GM21723 (cell line): ENCODE measurements at regions not wholly inside any gene's neighbourhood (a gene's known extent, or its start where the extent isn't known, plus 50 kb on each side); places are given as distances from the start of the nearest gene placed in this dataset.
"Not testable (repeated sequence)": the region's sequence is repeated elsewhere in the genome, so short reads cannot be mapped to it uniquely, and the experiment has no call there.

Experiments
- ATAC-seq: cut with Tn5 transposase; IDR thresholded peaks from one replicate; pipeline ENCODE4 v1.9.1; 2021; ENCODE audit warnings: mild to moderate bottlenecking, moderate library complexity; ENCODE audit not compliant: unreplicated experiment

DNA sequence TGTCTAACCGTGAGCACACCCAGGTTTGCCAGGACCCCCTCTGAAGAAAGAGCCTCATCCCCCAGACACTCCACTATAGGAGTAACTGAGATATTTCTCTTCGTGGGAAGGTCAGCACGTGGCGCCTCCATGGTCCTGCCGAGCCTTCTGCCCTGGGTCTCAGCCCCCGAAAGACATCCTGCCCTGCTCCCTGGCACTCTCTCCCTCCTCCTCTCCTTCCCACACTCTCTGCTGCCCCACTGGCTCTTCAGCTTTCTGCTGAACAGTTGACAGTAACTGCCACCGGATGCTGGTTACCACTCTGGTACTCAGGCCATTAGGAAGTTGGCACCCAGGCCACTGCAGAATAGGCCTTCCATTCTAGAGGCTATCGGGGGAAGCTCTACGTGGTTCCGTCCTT, 185.2 kb downstream of the UACA start:
- no peak for ATAC-seq

DNA sequence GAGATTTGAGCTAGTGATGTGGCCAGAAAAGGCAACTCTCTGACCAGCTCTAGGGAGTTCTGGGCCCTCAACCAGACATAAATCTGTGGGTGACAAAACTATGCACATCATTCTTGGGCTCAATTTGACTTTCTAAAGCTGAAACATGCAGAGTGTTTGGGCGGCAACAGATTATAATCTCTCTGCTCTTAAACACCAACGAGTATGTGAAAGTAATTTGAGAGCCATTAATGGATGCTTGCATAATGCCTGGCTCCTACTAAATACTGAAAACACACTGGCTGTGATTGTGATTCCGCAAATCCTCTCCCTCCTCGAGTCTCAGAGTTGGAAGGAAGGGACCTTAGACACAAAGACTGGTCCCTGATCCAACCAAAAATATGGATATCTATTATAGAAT, 186.7 kb downstream of the UACA start:
- ATAC-seq, result no peak

DNA sequence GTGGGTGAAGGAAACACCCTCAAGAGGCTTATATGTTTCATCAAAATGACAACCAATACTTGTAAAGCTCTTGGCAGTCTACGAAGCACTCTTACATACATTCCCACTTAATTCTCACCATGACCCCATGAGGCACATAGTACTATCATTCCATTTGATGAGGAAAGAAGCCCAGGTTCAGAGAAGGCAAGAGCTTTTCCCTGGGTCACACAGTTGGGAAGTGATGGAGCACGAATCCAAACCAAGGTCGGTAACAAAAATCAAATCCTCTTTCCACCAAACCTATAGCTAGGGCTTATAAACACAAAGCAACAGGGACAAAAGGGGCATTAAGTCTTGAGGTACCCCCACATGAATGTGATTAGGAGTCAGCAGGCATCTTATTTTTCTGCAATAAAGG, 187.1 kb downstream of the UACA start:
- ATAC-seq, result no peak

DNA sequence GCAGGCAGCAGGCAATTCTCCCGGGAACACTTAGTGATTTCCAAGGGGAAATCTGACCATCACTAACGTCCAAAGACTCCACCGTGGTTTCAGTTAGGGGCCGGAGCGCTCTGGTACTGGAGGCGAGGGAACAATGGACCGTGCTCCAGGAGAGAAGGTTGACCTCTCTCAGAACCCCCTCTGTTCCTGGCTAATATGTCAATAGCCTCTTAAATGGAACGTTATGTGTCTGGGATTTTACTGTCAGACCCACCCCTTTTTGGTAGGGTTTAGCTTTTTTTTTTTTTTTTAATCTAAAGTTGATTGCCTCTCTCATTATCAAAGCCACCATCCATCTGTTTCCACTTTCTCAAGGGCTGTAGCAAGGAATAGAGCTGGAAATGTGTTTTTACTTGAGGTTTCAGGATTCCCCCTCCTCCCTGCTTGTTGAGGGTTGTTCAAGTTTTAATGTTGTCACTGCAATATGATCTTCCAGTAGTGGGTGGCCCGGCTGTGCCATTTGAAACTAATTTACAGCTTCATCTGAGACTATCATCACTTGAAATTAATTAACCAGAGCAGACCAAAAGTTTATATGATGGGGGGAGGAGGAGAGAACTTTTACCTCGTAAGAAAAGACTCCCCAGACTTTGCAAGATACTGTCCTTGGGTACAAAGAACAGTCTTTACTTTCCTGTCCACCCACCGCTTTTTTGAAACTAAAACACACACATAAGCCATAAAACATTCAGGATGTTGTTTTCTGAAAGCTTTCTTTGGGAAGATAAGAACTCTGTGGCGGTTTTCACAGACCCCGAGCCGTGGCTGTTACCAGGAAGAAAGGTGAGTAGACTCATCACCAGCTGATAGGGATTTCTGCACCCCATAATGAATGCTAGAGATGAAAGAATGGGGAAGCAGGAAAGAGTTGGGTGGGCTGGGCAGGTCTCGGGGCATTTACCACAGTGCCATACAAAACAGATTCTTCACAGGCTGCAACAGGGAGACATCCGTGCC, 187.8 kb downstream of the UACA start:
- ATAC-seq, result no peak

DNA sequence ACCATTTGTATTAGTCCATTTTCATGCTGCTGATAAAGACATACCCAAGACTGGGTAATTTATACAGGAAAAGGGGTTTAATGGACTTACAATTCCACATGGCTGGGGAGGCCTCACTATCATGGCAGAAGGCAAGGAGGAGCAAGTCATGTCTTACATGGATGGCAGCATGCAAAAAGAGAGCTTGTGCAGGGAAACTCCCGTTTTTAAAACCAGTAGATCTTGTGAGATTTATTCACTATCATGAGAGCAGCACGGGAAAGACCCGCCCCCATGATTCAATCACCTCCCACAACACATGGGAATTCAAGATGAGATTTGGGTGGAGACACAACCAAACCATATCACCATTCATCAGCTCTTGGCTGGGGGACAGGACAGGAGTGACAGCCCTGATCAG, 189.0 kb downstream of the UACA start:
- not testable (repeated sequence) for ATAC-seq

DNA sequence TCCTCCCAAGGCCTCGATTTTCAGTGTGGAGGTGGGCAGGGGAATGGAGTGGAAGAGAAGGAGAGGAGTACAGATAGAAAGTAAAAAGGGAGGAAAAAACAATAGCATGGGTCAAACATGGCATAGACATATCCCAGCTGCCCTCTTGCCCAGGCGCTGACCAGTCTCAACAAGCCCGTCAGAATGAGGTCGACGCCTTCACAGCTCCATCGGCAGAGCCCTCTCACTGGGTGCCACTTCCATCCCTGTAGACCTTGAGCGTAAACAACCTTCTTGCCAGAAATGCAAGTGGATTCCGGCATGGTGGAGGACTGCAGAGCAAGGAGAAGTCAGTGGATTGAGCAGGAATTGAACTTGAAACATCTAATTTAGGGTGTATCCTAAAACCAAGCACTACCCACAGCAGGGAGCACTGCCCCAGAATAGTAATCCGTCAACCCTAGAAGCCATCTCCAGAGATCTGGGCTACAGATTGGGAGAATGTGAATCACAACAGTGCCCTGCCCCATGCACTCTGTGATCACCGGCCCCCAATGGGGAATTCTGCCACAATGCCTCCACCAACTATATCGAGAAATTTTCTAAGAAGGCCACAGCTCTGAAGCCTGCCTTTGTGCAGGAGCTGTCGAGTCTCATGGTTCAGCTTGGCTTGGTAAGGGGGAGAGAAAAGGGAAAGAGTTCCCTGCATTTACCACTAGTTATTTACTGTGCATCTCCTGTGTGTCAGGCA, 190.1 kb downstream of the UACA start:
- ATAC-seq, result no peak

DNA sequence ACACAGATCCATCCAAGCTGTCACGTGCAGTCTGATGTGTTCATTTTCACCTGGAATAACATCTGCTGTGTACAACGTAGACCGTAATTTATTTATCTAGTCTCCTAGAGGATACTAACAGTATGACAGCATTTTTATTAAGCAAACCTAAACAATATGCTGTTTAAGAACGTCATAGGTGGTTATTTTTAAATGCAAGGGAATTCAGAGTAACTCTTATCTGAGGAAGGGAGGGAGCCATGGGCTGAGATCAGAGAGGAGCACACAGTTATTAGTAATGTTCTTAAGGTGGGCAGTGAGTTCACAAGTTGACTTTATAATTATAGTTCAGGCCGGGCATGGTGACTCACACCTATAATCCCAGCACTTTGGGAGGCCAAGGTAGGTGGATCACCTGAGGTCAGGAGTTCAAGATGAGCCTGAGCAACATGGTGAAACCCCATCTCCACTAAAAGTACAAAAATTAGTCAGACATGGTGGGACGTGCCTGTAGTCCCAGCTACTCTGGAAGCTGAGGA, 193.6 kb downstream of the UACA start:
- ATAC-seq, result no peak

DNA sequence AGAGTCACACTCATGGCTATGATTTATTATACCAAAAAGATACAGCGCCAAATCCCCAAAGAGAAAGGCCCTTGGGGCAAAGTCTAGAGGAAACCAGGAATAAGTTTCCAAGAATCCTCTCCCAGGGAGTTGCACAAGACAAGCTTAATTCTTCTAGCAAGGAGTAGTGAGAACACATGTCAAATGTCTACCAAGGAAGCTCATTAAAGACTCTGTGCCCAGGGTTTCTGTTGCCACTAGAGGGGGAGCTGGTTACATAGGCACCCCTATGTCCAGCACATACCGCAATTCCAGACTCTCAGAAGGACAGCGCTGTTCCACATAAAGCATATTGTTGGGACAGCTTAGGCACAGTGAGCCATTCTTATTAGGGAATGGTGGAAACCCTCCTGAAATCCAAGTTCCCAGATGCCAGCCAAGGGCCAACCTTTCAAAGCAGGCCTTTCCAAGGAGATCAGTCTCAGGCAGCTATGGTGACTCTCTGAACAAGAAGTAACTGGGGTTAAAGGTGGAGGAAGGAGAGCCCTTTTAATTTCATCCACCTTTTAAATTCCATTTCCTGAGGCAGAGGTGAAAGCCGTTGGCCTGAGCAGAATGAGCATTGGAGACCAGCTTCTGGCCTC, 194.2 kb downstream of the UACA start:
- no peak for ATAC-seq

DNA sequence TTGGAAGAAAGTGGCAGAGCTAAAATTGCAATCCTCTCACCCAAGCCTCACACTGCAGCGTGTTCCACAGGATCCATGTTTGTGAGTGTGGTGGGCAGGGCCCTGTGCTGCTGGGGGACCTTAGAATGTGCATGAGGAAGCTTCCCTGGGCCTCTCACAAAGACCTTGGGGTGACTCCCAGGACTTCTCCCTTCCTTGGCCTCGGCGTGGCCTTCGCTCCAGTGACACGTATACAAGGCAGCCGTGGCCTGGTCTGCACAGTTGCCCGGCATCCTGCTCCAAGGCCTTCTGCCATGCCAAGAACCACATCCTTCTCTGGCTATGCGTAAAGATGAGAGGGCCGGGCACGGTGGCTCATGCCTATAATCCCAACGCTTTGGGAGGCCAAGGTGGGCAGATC, 196.4 kb downstream of the UACA start:
- ATAC-seq, result no peak

DNA sequence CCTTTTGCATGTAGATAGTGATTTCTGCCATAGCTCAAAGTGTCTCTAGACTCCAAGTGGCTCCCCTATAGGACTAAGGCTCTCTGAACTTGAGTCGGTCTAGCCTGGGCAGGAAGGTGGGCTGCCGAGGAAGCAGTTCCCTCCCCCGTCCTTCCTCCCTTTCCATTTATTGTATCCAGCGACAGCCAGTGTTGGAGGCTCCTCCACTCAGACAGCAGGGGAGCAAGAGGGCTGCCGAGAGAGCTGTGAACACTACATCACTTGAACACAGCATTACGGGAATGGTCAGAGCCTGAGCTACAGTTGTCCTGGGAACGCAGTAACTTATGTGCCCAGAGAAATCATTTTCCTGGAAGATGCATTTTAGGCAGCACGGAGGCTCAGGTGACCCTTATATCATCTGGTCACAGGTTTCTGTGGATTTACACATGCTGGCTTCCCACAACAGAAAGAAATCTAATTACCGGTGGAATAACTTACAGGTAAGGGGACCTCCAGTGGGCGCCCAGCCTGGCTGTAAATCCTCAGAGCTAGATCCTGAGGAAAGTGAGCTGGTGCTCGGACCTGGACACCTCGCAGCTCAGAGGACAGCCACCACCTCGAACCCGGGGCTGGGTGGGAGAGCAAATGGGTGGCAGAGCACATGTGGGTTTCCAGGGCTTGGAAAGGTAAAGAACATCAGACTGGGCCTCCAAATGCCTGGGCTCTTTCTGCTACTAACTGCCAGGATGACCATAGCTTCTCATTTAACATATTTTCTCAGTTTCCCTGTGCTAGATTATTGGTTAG, 197.1 kb downstream of the UACA start:
- ATAC-seq, result no peak

DNA sequence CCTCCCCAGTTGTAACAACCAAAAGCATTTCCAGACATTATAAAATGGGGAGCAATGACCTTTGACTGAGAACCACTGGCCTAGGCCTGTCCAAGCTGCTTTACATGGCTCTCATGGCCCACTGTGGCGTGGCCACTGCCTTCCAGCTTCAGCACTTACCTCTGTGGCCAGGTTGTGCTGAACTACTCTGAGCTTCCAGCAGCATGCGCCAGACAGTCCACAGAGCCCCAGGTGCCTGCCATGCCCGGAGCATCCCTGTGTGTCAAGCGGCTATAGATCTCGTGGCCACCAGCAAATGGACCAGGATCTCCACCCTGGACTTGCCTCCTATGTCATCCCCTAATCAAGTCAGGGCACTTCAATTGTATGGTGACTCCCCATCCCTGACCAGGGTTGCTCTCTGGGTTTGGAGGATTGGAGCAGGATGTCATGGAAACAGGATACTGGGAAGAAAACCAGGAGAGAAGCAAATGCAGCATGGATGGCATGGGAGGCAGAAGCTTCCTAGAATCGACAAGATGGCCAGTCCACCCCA, 199.7 kb downstream of the UACA start:
- ATAC-seq, result no peak

DNA sequence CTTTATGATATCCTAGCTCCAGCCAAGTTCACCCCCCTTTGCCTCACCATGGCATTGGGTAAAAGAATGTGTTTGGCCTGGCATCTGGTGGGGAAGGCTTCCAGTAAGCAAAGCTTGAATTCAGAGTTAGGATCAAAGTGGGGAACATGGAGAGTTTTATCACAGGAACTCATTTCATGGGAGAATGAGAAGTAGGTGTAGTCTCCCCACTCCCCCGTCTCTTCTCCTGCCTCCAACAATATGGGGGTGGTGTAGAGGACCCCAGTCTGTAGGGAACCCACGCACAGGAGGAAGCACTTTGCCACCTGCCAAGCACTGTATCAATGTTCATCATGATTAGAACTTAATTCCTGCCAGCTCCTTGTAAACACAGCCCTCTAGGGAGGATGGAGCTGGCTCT, 200.5 kb downstream of the UACA start:
- ATAC-seq, result no peak

DNA sequence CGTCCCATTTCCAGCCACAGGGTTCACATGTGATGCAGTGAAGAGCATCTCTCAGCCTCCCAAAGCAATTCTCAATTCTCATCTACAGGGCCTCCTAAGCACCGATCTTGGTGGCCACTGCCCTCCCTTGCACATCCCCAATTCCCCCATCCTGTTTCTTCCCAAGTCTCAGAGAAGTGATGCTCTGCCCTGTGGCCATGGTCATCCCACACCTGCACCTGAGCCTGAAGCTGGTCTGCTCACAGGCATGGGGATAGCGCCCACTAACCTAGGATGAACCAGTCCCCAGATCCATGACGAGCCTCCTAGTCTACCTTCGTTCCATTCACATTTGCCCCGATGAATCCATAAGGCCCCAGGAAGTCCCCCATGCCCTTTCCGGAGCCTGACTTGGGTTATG, 201.5 kb downstream of the UACA start:
- no peak for ATAC-seq

DNA sequence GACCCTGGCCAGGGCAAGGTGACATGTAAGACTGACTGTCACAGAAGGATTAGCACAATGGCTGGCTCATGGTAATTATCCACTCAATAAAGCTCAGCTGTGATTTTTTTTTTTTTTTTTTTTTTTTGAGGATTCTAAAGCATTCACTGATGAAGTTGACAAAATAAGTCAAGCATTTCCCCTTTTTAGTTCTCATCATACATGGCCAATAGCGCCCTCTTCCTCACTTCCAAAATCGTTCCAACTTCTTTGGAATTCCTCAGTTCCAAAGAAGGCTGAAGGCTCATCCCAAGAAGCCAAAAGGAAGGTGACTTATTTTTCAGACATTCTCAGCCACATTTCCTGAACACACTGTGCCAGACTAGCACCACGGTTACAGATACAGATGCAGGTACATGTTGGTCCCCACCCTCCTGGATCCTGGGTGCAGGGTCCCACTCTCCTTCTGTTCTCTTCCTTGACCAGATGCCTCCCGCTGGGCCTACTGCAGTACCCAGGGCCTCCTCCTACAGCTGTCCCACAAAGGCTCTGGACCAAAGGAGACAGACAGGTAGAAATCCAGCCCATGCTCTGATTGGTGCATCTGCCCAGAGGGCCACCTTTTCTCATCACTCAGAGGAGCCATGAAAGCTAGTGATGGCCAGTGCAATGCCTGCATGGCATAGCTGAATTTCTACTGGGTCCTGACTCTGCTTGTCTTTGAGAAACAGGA, 202.6 kb downstream of the UACA start:
- ATAC-seq, result no peak

DNA sequence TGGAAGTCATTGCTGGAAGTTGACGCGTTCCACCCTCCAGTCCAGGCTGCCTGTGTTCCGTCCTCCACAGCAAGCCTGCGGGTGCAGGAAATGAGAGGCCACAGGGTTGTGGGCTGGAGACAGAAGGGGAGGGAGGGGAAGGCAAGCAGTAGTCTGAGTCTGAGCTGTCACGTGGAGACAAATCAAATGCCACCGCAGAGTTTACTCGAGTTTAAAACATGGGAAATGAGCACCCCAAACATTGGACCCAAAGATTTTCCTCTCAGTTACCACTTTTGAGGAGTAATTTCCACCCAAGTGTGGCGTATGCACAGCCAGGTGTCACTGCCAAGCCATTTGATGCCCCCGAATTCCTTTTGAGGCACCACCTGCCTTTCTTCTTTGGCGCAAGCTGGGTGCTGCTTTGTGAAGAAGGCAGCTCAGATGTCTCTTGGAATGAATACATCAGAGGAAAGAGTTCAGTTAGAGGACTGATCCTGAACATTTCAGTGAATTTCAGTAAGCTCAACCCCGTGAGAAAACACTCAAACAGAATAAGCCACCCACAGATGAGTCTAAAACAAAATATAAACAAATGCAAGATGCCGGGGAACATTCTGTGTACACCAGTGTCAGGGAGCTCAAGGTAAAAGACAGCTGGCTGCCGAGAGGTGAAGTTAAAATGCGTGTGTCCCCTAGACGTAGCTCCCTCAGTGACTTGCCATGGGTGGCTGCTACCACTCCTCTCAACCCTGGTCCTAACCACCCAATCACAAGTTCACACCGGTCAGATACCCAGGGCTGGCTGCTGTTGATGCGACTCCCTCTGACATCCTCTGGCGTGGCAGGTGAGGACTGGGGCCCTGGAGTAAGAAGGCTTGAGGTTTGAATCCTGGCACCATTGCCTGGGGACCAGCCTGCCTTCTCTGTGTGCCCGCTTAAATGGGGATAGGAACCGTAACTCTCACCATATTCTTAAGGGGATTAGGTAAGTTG, 203.8 kb downstream of the UACA start:
- ATAC-seq, result no peak

DNA sequence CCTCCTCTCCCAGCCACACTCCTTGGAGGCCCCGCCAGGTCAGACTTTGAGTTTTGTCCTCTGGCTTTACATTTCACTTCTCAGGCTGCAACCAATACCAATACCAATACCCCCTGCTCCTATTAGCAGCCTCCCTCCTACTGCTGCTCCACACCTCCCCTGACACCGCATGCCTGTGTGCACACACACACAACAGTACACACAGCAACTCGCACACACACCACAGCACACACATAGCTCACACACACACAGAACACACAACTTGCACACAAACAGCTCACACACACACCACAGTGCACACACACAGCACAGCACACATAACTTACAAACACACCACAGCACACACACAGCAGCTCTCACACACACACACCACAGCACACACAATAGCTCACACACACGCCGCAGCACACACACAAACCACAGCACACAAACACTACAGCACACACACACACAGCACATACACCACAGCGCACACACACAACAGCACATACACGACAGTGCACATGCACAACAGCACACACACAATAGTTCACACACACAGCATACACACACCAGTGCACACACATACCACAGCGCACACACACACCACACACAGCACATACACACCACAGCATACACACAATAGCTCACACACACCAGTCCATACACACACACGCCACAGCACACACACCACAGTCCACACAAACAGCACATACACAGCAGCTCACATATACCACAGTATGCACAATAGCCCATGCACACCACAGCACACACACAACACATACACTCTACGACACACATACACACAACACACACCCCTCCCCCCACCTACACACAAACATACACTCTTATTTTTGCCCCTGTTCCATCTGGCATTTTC, 204.7 kb downstream of the UACA start:
- ATAC-seq, result no peak

DNA sequence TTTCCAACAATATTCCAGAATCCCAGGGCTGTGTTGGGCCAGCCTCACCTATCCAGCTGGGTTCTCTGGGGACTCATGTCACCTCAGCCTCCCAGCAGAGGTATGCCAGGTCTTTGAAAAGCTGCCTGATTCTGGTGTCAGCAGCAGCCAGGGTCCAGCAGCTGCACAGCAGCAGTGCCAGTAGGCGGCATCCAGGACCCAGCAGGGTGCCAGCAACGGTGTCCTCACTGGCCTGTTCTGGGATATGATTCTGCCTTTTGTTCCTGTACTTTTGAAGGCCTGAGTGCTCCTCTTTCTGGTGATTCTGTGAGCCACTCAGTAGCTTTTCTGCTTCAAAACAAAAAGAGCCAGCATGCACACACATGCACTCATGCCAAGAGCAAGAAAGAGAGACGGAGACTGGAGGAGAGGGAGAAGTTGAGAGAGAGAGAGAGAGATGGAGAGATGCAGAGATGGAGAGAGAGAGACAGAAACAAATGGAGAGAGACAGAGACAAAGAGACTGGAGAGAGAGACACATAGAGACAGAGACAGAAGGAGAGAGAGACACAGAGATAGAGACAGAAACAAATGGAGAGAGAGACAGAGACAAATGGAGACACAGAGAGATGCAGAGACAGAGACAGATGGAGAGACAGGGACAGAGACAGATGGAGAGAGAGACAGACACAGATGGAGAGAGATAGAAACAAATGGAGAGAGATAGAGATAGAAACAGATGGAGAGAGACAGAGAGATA, 205.7 kb downstream of the UACA start:
- no peak for ATAC-seq
